Mesenteric fat pad (tissue), 1 donor: ENCODE measurements at regions not wholly inside any gene's neighbourhood (a gene's known extent, or its start where the extent isn't known, plus 50 kb on each side); places are given as distances from the start of the nearest gene placed in this dataset.

ENCODE experiments used
- DNase-seq: peaks from one replicate; pipeline ENCODE4 v3.0.0-alpha.2; 2020; ENCODE audit warnings: low spot score
- donor health status: DM: yes; HTN: yes; CAD: no.

- no peak for DNase-seq
These were observed 62.0 kb downstream of the HFE start for GRCh38 chr6:26149240-26149639.

GRCh38 chr6:26152226-26153101 lies 65.2 kb downstream of the HFE start:
- no peak for DNase-seq

GRCh38 chr6:26155061-26155930 lies 68.1 kb downstream of the HFE start:
- no peak for DNase-seq

- DNase-seq: peak; percentile 97
These were observed 69.0 kb downstream of the HFE start for GRCh38 chr6:26156105-26156849.

- DNase-seq: no peak
These were observed 69.6 kb downstream of the HFE start for GRCh38 chr6:26156850-26157250.

GRCh38 chr6:26157251-26158075 lies 70.2 kb downstream of the HFE start:
- DNase-seq: no peak

- peak; percentile 90 for DNase-seq
These were observed 70.9 kb downstream of the HFE start for GRCh38 chr6:26158076-26158580.

- no peak for DNase-seq
These were observed 71.5 kb downstream of the HFE start for GRCh38 chr6:26158581-26159356.

GRCh38 chr6:26159357-26160273 lies 72.4 kb downstream of the HFE start:
- DNase-seq: no peak

GRCh38 chr6:26161322-26161721 lies 74.1 kb downstream of the HFE start:
- DNase-seq: no peak

- no peak for DNase-seq
These were observed 75.2 kb downstream of the HFE start for GRCh38 chr6:26162399-26162798.

GRCh38 chr6:26163427-26164119 lies 76.3 kb downstream of the HFE start:
- no peak for DNase-seq

GRCh38 chr6:26164120-26164505 lies 76.9 kb downstream of the HFE start:
- DNase-seq: no peak

- no peak for DNase-seq
These were observed 78.1 kb downstream of the HFE start for GRCh38 chr6:26165261-26165790.

- DNase-seq: no peak
These were observed 83.0 kb downstream of the HFE start for GRCh38 chr6:26170181-26170580.

GRCh38 chr6:26170951-26171841 lies 84.0 kb downstream of the HFE start:
- DNase-seq: no peak

- DNase-seq: no peak
These were observed 85.4 kb downstream of the HFE start for GRCh38 chr6:26172608-26172968.
